ENCODE measurements at regions not wholly inside any gene's neighbourhood (a gene's known extent, or its start where the extent isn't known, plus 50 kb on each side); places are given as distances from the start of the nearest gene placed in this dataset.
"Not testable (repeated sequence)": the region's sequence is repeated elsewhere in the genome, so short reads cannot be mapped to it uniquely, and the experiment has no call there.

DNA sequence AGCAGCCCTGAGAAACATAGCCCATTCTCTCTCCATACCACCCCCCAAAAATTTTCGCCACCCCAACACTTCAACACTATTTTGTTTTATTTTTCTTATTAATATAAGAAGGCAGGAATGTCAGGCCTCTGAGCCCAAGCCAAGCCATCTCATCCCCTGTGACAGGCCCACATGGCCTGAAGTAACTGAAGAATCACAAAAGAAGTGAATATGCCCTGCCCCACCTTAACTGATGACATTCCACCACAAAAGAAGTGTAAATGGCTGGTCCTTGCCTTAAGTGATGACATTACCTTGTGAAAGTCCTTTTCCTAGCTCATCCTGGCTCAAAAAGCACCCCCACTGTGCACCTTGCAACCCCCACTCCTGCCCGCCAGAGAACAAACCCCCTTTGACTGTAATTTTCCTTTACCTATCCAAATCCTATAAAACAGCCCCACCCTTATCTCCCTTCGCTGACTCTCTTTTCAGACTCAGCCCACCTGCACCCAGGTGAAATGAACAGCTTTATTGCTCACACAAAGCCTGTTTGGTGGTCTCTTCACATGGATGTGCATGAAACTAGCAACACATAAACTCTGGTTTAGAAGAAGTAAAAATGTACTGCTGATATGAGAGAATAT is 688.1 kb upstream of the MGAT4C start:
- TF ChIP-seq, protein P1, sequence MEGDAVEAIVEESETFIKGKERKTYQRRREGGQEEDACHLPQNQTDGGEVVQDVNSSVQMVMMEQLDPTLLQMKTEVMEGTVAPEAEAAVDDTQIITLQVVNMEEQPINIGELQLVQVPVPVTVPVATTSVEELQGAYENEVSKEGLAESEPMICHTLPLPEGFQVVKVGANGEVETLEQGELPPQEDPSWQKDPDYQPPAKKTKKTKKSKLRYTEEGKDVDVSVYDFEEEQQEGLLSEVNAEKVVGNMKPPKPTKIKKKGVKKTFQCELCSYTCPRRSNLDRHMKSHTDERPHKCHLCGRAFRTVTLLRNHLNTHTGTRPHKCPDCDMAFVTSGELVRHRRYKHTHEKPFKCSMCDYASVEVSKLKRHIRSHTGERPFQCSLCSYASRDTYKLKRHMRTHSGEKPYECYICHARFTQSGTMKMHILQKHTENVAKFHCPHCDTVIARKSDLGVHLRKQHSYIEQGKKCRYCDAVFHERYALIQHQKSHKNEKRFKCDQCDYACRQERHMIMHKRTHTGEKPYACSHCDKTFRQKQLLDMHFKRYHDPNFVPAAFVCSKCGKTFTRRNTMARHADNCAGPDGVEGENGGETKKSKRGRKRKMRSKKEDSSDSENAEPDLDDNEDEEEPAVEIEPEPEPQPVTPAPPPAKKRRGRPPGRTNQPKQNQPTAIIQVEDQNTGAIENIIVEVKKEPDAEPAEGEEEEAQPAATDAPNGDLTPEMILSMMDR (optimal IDR thresholded peaks at IDR 0.05 in 1 of 3, IDR thresholded peaks at IDR 0.05 in 1 of 3, conservative IDR thresholded peaks at IDR 0.05 in 1 of 3; ENCODE audit: extremely low read depth in 1 of 3, insufficient read depth in 2 of 3, low read length in 3 of 3): not testable (repeated sequence)
- TF ChIP-seq EZH2 (IDR thresholded peaks at IDR 0.05; ENCODE audit: low read length): not testable (repeated sequence)

All from keratinocyte (primary cell).